PFSK-1 (cell line): ENCODE measurements at regions not wholly inside any gene's neighbourhood (a gene's known extent, or its start where the extent isn't known, plus 50 kb on each side); places are given as distances from the start of the nearest gene placed in this dataset.

Experiments used
- FOXP2 ChIP-seq: optimal IDR thresholded peaks from 2 replicates; pipeline ENCODE3; 2011; ENCODE audit warnings: borderline replicate concordance, control low read depth, inconsistent platforms; ENCODE audit not compliant: insufficient read depth; ENCODE audit errors: extremely low read length, extremely low read depth
- POLR2AphosphoS5 ChIP-seq: IDR thresholded peaks from 2 replicates; pipeline ENCODE4 v1.6.1; 2012; ENCODE audit warnings: low read depth, mild to moderate bottlenecking, control low read depth, low read length, moderate library complexity
- SIN3A ChIP-seq: IDR thresholded peaks from 2 replicates; pipeline ENCODE4 v1.6.1; 2012; ENCODE audit warnings: mild to moderate bottlenecking, low read length, moderate library complexity, borderline replicate concordance; ENCODE audit not compliant: insufficient read depth
- TAF1 ChIP-seq: IDR thresholded peaks from 2 replicates; pipeline ENCODE4 v1.6.1; 2012; ENCODE audit warnings: low read length, control low read depth, borderline replicate concordance; ENCODE audit not compliant: insufficient read depth
- TF ChIP-seq, protein P1 (sequence below), 2 experiments: IDR thresholded peaks; 2 replicates each; pipeline versions ENCODE4 v1.6.1 to v1.8.0; 2011 to 2012; ENCODE audit warnings: low read depth in 2 of 2, low read length in 2 of 2, control low read depth in 1 of 2, inconsistent platforms in 1 of 2, mild to moderate bottlenecking in 1 of 2, moderate library complexity in 1 of 2; ENCODE audit not compliant: insufficient read depth in 1 of 2

GRCh38 chr2:65527451-65528240, 95.2 kb upstream of the SPRED2 start:
- no peak for TF ChIP-seq POLR2AphosphoS5
- TF ChIP-seq FOXP2: no peak
- no peak for TF ChIP-seq TAF1
- TF ChIP-seq, protein P1, sequence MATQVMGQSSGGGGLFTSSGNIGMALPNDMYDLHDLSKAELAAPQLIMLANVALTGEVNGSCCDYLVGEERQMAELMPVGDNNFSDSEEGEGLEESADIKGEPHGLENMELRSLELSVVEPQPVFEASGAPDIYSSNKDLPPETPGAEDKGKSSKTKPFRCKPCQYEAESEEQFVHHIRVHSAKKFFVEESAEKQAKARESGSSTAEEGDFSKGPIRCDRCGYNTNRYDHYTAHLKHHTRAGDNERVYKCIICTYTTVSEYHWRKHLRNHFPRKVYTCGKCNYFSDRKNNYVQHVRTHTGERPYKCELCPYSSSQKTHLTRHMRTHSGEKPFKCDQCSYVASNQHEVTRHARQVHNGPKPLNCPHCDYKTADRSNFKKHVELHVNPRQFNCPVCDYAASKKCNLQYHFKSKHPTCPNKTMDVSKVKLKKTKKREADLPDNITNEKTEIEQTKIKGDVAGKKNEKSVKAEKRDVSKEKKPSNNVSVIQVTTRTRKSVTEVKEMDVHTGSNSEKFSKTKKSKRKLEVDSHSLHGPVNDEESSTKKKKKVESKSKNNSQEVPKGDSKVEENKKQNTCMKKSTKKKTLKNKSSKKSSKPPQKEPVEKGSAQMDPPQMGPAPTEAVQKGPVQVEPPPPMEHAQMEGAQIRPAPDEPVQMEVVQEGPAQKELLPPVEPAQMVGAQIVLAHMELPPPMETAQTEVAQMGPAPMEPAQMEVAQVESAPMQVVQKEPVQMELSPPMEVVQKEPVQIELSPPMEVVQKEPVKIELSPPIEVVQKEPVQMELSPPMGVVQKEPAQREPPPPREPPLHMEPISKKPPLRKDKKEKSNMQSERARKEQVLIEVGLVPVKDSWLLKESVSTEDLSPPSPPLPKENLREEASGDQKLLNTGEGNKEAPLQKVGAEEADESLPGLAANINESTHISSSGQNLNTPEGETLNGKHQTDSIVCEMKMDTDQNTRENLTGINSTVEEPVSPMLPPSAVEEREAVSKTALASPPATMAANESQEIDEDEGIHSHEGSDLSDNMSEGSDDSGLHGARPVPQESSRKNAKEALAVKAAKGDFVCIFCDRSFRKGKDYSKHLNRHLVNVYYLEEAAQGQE (IDR thresholded peaks at IDR 0.05; ENCODE audit: insufficient read depth in 1 of 2, low read depth in 2 of 2, low read length in 2 of 2): no peak
- no peak for TF ChIP-seq SIN3A

DNA sequence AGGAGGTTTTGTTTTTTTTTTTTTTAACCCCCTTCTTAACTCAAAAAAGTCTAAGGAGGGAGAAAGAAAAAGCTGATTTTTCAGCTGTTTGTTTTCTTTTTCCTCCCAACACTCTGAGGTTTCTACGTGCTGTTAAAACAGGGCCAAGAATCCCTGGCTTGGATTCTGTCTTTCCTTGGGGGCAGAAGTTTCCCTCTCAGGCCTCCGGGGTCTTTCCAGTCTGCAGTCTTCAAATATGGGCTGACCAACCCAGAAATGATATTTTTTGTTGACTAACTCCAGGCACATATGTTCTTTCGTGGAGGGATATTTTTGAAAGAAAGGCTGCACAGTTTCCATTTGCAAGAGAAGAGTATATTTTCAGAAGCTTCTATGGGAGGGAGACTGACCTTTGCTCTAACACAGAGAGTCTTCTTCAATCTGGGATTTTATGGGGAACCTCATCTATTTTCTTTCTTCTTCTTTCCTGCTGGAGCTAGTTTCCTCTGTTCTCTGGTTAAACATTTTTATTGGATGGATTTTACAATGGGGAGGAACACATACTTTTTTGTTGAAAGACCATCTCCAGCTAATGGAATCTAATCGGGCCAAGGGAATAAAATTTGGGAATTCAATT, 93.3 kb upstream of the SPRED2 start:
- TF ChIP-seq TAF1 (no peak), SIN3A (no peak), POLR2AphosphoS5 (no peak), FOXP2 (no peak)
- TF ChIP-seq, protein P1 (IDR thresholded peaks at IDR 0.05; ENCODE audit: insufficient read depth in 1 of 2, low read depth in 2 of 2, low read length in 2 of 2): no peak

GRCh38 chr2:65522922-65523321, 90.5 kb upstream of the SPRED2 start:
- TF ChIP-seq SIN3A (no peak), FOXP2 (no peak), POLR2AphosphoS5 (no peak), TAF1 (no peak)
- TF ChIP-seq, protein P1 (IDR thresholded peaks at IDR 0.05; ENCODE audit: insufficient read depth in 1 of 2, low read depth in 2 of 2, low read length in 2 of 2): no peak

- no peak for TF ChIP-seq FOXP2
- no peak for TF ChIP-seq SIN3A
- TF ChIP-seq, protein P1 (IDR thresholded peaks at IDR 0.05; ENCODE audit: insufficient read depth in 1 of 2, low read depth in 2 of 2, low read length in 2 of 2): no peak
- no peak for TF ChIP-seq TAF1
- TF ChIP-seq POLR2AphosphoS5: no peak
Observed at GRCh38 chr2:65518751-65519150, 86.4 kb upstream of the SPRED2 start.
